ENCODE measurements at regions not wholly inside any gene's neighbourhood (a gene's known extent, or its start where the extent isn't known, plus 50 kb on each side); places are given as distances from the start of the nearest gene placed in this dataset.
"Not testable (repeated sequence)": the region's sequence is repeated elsewhere in the genome, so short reads cannot be mapped to it uniquely, and the experiment has no call there.

- no peak for ATAC-seq
- TF ChIP-seq SNAI2 (CRISPR knock-in tag; IDR thresholded peaks at IDR 0.05) (no peak), CREB5 (CRISPR knock-in tag; IDR thresholded peaks at IDR 0.05; ENCODE audit: low read depth) (no peak), ZFP3 (CRISPR knock-in tag; IDR thresholded peaks at IDR 0.05) (no peak), CSRNP3 (CRISPR knock-in tag; IDR thresholded peaks at IDR 0.05) (no peak), ESRRG (CRISPR knock-in tag; IDR thresholded peaks at IDR 0.05) (no peak), ZNF8 (CRISPR knock-in tag; IDR thresholded peaks at IDR 0.05) (no peak), BACH2 (CRISPR knock-in tag; IDR thresholded peaks at IDR 0.05; ENCODE audit: borderline replicate concordance) (no peak), TCF4 (CRISPR knock-in tag; IDR thresholded peaks at IDR 0.05; ENCODE audit: borderline replicate concordance) (no peak), GLIS3 (CRISPR knock-in tag; IDR thresholded peaks at IDR 0.05) (no peak), TSHZ2 (CRISPR knock-in tag; IDR thresholded peaks at IDR 0.05) (no peak), PPARA (CRISPR knock-in tag; IDR thresholded peaks at IDR 0.05; ENCODE audit: borderline replicate concordance) (no peak), RARB (CRISPR knock-in tag; IDR thresholded peaks at IDR 0.05) (no peak), ZNF565 (CRISPR knock-in tag; conservative IDR thresholded peaks at IDR 0.05; ENCODE audit: low read depth) (no peak), OSR1 (CRISPR knock-in tag; IDR thresholded peaks at IDR 0.05) (no peak), CSDC2 (CRISPR knock-in tag; IDR thresholded peaks at IDR 0.05) (no peak), TOX (CRISPR knock-in tag; IDR thresholded peaks at IDR 0.05; ENCODE audit: borderline replicate concordance) (no peak), PATZ1 (CRISPR knock-in tag; IDR thresholded peaks at IDR 0.05; ENCODE audit: borderline replicate concordance) (no peak), POU6F1 (CRISPR knock-in tag; IDR thresholded peaks at IDR 0.05; ENCODE audit: borderline replicate concordance, low read depth) (no peak), ZC3H10 (CRISPR knock-in tag; IDR thresholded peaks at IDR 0.05) (no peak), ZNF70 (CRISPR knock-in tag; IDR thresholded peaks at IDR 0.05) (no peak)
Observed at GRCh38 chr4:31259119-31259518, 539.0 kb downstream of the PCDH7 start.

GRCh38 chr4:31261632-31262031, 541.5 kb downstream of the PCDH7 start:
- TF ChIP-seq RARB (CRISPR knock-in tag; IDR thresholded peaks at IDR 0.05) (no peak), ZFP3 (CRISPR knock-in tag; IDR thresholded peaks at IDR 0.05) (no peak), ZC3H10 (CRISPR knock-in tag; IDR thresholded peaks at IDR 0.05) (no peak), ZFP30 (CRISPR knock-in tag; IDR thresholded peaks at IDR 0.05) (no peak), ISL1 (CRISPR knock-in tag; IDR thresholded peaks at IDR 0.05) (no peak), SNAI2 (CRISPR knock-in tag; IDR thresholded peaks at IDR 0.05) (no peak), ZNF70 (CRISPR knock-in tag; IDR thresholded peaks at IDR 0.05) (no peak), ESRRG (CRISPR knock-in tag; IDR thresholded peaks at IDR 0.05) (no peak), CSDC2 (CRISPR knock-in tag; IDR thresholded peaks at IDR 0.05) (no peak), PATZ1 (CRISPR knock-in tag; IDR thresholded peaks at IDR 0.05; ENCODE audit: borderline replicate concordance) (no peak), ARNTL (CRISPR knock-in tag; IDR thresholded peaks at IDR 0.05; ENCODE audit: borderline replicate concordance, low read depth) (no peak), ZNF8 (CRISPR knock-in tag; IDR thresholded peaks at IDR 0.05) (no peak), ZNF565 (CRISPR knock-in tag; conservative IDR thresholded peaks at IDR 0.05; ENCODE audit: low read depth) (no peak), OSR1 (CRISPR knock-in tag; IDR thresholded peaks at IDR 0.05) (no peak), POU6F1 (CRISPR knock-in tag; IDR thresholded peaks at IDR 0.05; ENCODE audit: borderline replicate concordance, low read depth) (no peak)
- no peak for ATAC-seq

- ATAC-seq: not testable (repeated sequence)
Observed at GRCh38 chr4:31266094-31266493, 545.9 kb downstream of the PCDH7 start.

Data from SK-N-SH treated with all-trans-retinoic acid at 6 μM for 48 hours (cell line).